ENCODE measurements at regions not wholly inside any gene's neighbourhood (a gene's known extent, or its start where the extent isn't known, plus 50 kb on each side); places are given as distances from the start of the nearest gene placed in this dataset.

GRCh38 chr12:118645219-118645618 is 268.9 kb downstream of the SUDS3 start:
- TF ChIP-seq, protein P1, sequence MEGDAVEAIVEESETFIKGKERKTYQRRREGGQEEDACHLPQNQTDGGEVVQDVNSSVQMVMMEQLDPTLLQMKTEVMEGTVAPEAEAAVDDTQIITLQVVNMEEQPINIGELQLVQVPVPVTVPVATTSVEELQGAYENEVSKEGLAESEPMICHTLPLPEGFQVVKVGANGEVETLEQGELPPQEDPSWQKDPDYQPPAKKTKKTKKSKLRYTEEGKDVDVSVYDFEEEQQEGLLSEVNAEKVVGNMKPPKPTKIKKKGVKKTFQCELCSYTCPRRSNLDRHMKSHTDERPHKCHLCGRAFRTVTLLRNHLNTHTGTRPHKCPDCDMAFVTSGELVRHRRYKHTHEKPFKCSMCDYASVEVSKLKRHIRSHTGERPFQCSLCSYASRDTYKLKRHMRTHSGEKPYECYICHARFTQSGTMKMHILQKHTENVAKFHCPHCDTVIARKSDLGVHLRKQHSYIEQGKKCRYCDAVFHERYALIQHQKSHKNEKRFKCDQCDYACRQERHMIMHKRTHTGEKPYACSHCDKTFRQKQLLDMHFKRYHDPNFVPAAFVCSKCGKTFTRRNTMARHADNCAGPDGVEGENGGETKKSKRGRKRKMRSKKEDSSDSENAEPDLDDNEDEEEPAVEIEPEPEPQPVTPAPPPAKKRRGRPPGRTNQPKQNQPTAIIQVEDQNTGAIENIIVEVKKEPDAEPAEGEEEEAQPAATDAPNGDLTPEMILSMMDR (IDR thresholded peaks at IDR 0.05): no peak
- Histone ChIP-seq H3K4me1 (no peaks in the 10 kb centered on the region), H3K36me3 (no peaks in the 10 kb centered on the region), H3K4me3 (no peak overlapping the region), H3K27ac (no peak overlapping the region), H3K27me3 (no peaks in the 10 kb centered on the region), H3K9me3 (no peaks in the 10 kb centered on the region)
- intact Hi-C loops (cut with DNase I): no loop called here
- DNase-seq (no peak), ATAC-seq (no peak)

DNA sequence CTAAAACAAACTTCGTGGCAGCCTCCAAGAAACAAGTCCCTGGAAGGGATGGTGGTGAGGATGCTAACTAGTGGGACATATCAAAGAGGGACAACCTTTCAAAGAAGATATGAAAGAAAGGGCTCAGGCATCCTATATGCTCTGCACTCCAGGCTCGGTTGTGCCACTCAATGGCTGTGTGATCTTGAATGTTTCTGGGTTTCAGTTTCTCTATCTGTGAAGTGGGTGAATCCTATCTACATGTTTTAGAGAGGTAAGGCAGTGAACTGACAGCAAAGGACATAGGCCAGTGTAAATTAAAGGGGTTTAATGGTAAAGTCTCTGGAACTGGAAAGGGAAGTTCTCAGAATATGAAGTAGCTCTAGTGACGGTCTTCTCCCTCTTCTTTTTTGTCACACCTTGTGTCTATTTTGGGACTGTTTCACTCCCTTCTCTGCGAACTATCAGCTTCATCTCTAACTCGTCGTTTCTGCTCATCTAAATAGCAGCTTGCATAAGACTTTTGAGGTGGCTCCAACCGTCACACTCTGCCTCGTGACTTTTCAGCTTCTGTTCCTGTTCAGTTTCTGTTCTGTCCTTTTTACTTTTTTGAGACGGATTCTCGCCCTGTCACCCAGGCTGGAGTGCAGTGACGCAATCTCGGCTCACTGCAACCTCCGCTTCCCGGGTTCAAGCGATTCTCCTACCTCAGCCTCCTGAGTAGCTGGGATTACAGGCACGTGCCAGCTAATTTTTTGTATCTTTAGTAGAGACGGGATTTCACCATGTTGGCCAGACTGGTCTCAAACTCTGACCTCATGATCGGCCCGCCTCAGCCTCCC is 273.6 kb downstream of the SUDS3 start:
- no peak overlapping the region for H3K27ac ChIP-seq
- no peaks in the 10 kb centered on the region for H3K27me3 ChIP-seq
- TF ChIP-seq, protein P1 (IDR thresholded peaks at IDR 0.05): no peak
- H3K4me1 ChIP-seq: no peaks in the 10 kb centered on the region
- intact Hi-C loops (cut with DNase I): no loop called here
- no peak overlapping the region for H3K4me3 ChIP-seq
- H3K36me3 ChIP-seq: no peaks in the 10 kb centered on the region
- H3K9me3 ChIP-seq: no peaks in the 10 kb centered on the region
- DNase-seq (no peak), ATAC-seq (no peak)

DNA sequence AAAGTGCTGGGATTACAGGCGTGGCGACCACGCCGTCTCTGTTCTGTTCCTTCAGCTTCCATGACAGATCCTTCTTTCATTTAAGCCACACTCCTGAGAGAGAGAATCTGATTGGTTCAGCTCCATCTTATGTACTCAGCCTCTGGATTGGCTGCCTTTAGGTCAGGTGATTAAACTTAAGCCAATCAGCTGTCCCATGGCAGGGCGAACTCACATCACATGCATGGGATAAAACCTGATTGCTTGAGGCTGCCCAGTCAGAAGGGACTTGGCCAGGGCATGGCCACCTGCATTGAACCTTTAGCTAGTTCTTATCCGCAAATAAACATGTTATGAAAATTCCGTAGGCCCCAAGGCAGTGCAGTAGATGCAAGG is 274.2 kb downstream of the SUDS3 start:
- intact Hi-C loops (cut with DNase I): no loop called here
- Histone ChIP-seq H3K36me3 (no peaks in the 10 kb centered on the region), H3K27ac (no peak overlapping the region), H3K27me3 (no peaks in the 10 kb centered on the region), H3K4me1 (no peaks in the 10 kb centered on the region), H3K9me3 (no peaks in the 10 kb centered on the region), H3K4me3 (no peak overlapping the region)
- DNase-seq: no peak
- TF ChIP-seq, protein P1 (IDR thresholded peaks at IDR 0.05): no peak
- ATAC-seq: no peak

- TF ChIP-seq, protein P1 (IDR thresholded peaks at IDR 0.05): no peak
- intact Hi-C loops (cut with DNase I): no loop called here
- Histone ChIP-seq H3K4me3 (no peak overlapping the region), H3K4me1 (no peaks in the 10 kb centered on the region), H3K9me3 (no peaks in the 10 kb centered on the region), H3K27me3 (no peaks in the 10 kb centered on the region), H3K27ac (no peak overlapping the region), H3K36me3 (no peaks in the 10 kb centered on the region)
- ATAC-seq (no peak), DNase-seq (no peak)
These were observed 275.1 kb downstream of the SUDS3 start for GRCh38 chr12:118651487-118651886.

DNA sequence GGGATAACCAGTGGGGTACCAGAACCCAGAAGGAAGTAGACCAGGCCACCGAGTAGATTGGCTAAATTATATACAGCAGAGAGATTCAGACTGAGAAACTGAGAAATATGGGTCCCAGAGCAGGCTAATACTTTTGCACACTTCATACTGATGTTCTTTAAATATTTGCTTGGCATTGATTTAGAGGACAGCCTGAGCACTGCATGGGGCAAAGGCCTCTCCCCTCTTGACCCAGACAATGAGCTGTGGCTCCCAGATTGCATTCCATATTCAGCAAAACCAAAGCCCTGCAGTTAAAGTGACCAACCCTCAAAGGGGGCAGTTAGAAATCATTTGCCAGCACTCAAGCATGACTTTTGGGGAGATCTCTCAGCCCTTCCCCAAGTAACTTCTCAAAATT is 279.2 kb downstream of the SUDS3 start:
- Histone ChIP-seq H3K9me3 (no peaks in the 10 kb centered on the region), H3K4me3 (no peak overlapping the region), H3K4me1 (no peaks in the 10 kb centered on the region), H3K27me3 (no peaks in the 10 kb centered on the region), H3K27ac (no peak overlapping the region), H3K36me3 (no peaks in the 10 kb centered on the region)
- no peak for ATAC-seq
- intact Hi-C loops (cut with DNase I): no loop called here
- DNase-seq: no peak
- TF ChIP-seq, protein P1 (IDR thresholded peaks at IDR 0.05): no peak

Data from upper lobe of right lung (tissue), 1 donor.